ENCODE measurements at regions not wholly inside any gene's neighbourhood (a gene's known extent, or its start where the extent isn't known, plus 50 kb on each side); places are given as distances from the start of the nearest gene placed in this dataset.
A peak's percentile ranks its signal among the peaks of the same experiment; 100 is the strongest.

GRCh38 chr11:122226810-122227379, 110.9 kb upstream of the BLID start:
- no peak for DNase-seq

- DNase-seq, result no peak
Observed at GRCh38 chr11:122224867-122225266, 108.9 kb upstream of the BLID start.

GRCh38 chr11:122220321-122220720, 104.3 kb upstream of the BLID start:
- DNase-seq, result no peak

- DNase-seq, result no peak
Observed at GRCh38 chr11:122219791-122220190, 103.8 kb upstream of the BLID start.

- DNase-seq, result no peak
Observed at GRCh38 chr11:122215244-122215992, 99.4 kb upstream of the BLID start.

- DNase-seq, result no peak
Observed at GRCh38 chr11:122214567-122214966, 98.6 kb upstream of the BLID start.

GRCh38 chr11:122214080-122214479, 98.1 kb upstream of the BLID start:
- no peak for DNase-seq

GRCh38 chr11:122213171-122213570, 97.2 kb upstream of the BLID start:
- DNase-seq, result no peak

GRCh38 chr11:122210367-122210997, 94.5 kb upstream of the BLID start:
- DNase-seq, result no peak

GRCh38 chr11:122209619-122210366, 93.8 kb upstream of the BLID start:
- no peak for DNase-seq

GRCh38 chr11:122207921-122208764, 92.1 kb upstream of the BLID start:
- no peak for DNase-seq

GRCh38 chr11:122207505-122207904, 91.5 kb upstream of the BLID start:
- DNase-seq, result no peak

- DNase-seq, result no peak
Observed at GRCh38 chr11:122205036-122205435, 89.0 kb upstream of the BLID start.

- no peak for DNase-seq
Observed at GRCh38 chr11:122204206-122204605, 88.2 kb upstream of the BLID start.

- DNase-seq, result peak; percentile 20
Observed at GRCh38 chr11:122202951-122203456, 87.0 kb upstream of the BLID start.

- no peak for DNase-seq
Observed at GRCh38 chr11:122202161-122202950, 86.3 kb upstream of the BLID start.

GRCh38 chr11:122201106-122201505, 85.1 kb upstream of the BLID start:
- no peak for DNase-seq

- DNase-seq, result no peak
Observed at GRCh38 chr11:122199661-122200060, 83.6 kb upstream of the BLID start.

GRCh38 chr11:122198291-122198983, 82.4 kb upstream of the BLID start:
- DNase-seq, result no peak

- DNase-seq, result no peak
Observed at GRCh38 chr11:122197066-122197987, 81.3 kb upstream of the BLID start.

All from CD4-positive, alpha-beta T cell treated with Interleukin-6 for 4 hours (primary cell).